ENCODE measurements at regions not wholly inside any gene's neighbourhood (a gene's known extent, or its start where the extent isn't known, plus 50 kb on each side); places are given as distances from the start of the nearest gene placed in this dataset.

DNA sequence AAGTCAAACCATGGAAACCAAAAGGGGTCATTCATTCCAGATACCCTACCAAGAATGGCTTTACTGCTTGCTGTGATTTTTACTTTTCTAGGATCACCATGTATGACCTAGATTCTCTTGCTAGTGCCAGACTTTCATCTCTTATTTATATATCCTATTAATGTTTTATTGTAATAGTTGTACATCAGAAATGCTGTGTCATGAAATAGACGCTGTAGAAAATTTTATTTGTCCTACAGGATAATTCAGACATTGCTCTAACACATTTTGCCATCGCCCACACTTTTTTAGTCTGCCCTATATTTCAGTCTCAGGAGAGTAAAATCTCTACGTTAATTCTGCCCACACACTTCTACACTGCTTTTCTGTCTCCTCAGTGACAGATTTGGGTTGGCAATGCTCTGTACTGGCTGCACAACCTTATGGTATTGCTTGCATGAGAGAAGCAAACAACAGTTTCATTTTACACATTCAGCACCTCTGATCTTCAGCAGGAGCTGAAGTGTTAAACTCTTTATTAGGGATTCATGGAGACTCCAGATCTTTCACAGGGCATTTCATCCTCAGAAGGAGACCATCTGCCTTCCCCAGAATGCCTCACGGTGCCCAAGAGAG, 871.8 kb upstream of the CHAC2 start:
- no peaks in the 10 kb centered on the region for H3K4me1 Mint-ChIP-seq
- no peak overlapping the region for H3K27ac Mint-ChIP-seq
- H3K36me3 Mint-ChIP-seq, result no peaks in the 10 kb centered on the region
- H3K27me3 Mint-ChIP-seq, result no peaks in the 10 kb centered on the region
- H3K9me3 Mint-ChIP-seq, result peaks cover 7 to 20% (median 15%) of the 10 kb centered on the region in 3 donors
- no peak overlapping the region for H3K4me3 Mint-ChIP-seq

DNA sequence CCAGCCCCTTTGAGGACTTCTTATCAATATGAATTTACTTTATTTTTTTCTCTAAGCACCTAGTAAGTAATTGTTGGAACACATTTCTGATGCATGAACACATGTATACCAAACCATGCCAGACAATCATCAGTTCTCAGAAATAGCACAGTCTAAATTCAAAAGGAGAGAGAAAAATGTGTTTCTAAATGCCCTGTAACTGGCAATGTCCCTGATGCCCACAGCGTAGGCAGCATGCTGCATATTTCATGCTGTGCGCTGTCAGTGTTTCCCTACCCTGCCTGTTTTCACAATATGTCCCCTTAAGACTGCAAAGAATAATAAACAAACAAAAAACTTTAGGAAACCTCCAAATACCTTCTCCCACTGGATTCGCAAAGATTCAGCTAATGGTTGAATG, 881.0 kb upstream of the CHAC2 start:
- Mint-ChIP-seq H3K9me3 (peaks cover 0 to 4% (median 4%) of the 10 kb centered on the region in 3 donors), H3K27me3 (no peaks in the 10 kb centered on the region), H3K36me3 (no peaks in the 10 kb centered on the region)

GRCh38 chr2:52884761-52885352, 882.7 kb upstream of the CHAC2 start:
- Mint-ChIP-seq H3K4me3 (no peak overlapping the region), H3K4me1 (no peaks in the 10 kb centered on the region), H3K36me3 (no peaks in the 10 kb centered on the region), H3K27me3 (no peaks in the 10 kb centered on the region), H3K27ac (no peak overlapping the region), H3K9me3 (peaks cover 0 to 4% (median 0%) of the 10 kb centered on the region in 3 donors)

More for the DNA sequence above, 881.0 kb upstream of the CHAC2 start:
- no peak overlapping the region for H3K27ac Mint-ChIP-seq
- H3K4me3 Mint-ChIP-seq, result no peak overlapping the region
- no peaks in the 10 kb centered on the region for H3K4me1 Mint-ChIP-seq

DNA sequence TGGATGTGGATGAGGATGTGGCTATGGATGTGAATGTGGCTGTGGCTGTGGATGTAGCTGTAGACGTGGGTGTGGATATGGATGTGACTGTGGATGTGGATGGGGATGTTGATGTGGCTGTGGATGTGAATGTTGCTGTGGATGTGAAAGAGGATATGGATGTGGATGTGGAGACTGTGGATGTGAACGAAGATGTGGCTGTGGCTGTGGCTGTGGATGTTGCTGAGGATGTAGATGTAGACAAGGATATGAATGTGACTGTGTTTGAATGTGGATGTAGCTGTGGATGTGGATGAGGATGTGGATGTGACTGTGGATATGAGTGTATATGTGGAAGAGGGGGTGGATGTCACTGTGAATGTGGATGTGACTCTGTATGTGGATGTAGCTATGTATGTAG, 884.6 kb upstream of the CHAC2 start:
- no peaks in the 10 kb centered on the region for H3K4me1 Mint-ChIP-seq
- peaks cover 0 to 4% (median 0%) of the 10 kb centered on the region in 3 donors for H3K9me3 Mint-ChIP-seq
- no peak overlapping the region for H3K27ac Mint-ChIP-seq
- no peaks in the 10 kb centered on the region for H3K36me3 Mint-ChIP-seq
- H3K4me3 Mint-ChIP-seq, result no peak overlapping the region
- H3K27me3 Mint-ChIP-seq, result no peaks in the 10 kb centered on the region

- H3K36me3 Mint-ChIP-seq, result no peaks in the 10 kb centered on the region
- H3K27ac Mint-ChIP-seq, result no peak overlapping the region
- no peaks in the 10 kb centered on the region for H3K4me1 Mint-ChIP-seq
- H3K9me3 Mint-ChIP-seq, result peaks cover 0 to 2% (median 0%) of the 10 kb centered on the region in 3 donors
- no peaks in the 10 kb centered on the region for H3K27me3 Mint-ChIP-seq
- no peak overlapping the region for H3K4me3 Mint-ChIP-seq
Measured at GRCh38 chr2:52881606-52882005, 886.0 kb upstream of the CHAC2 start.

DNA sequence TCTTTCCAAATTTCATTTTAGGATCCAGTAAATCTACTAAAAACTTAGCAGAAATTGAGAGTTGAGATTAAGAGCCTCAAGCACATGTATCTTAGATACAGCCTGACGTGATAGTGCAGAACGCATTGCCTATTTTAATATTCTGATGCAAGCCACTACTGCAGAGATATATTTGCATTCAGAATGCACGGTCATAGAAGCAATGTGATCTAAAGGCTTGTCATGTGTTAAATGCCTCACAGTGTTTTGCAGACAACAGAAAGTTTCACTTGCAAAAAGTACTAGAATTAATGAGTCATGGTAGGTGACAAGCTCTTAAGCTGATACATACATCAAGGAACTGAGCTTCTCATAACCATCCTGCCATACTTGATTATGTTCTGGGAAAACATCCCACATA, 886.7 kb upstream of the CHAC2 start:
- no peaks in the 10 kb centered on the region for H3K27me3 Mint-ChIP-seq
- no peaks in the 10 kb centered on the region for H3K4me1 Mint-ChIP-seq
- H3K9me3 Mint-ChIP-seq, result peaks cover 0 to 4% (median 0%) of the 10 kb centered on the region in 3 donors
- H3K4me3 Mint-ChIP-seq, result no peak overlapping the region
- no peak overlapping the region for H3K27ac Mint-ChIP-seq
- no peaks in the 10 kb centered on the region for H3K36me3 Mint-ChIP-seq

- Mint-ChIP-seq H3K9me3 (peaks cover 0 to 4% (median 0%) of the 10 kb centered on the region in 3 donors), H3K4me3 (no peak overlapping the region), H3K27me3 (no peaks in the 10 kb centered on the region), H3K27ac (no peak overlapping the region), H3K4me1 (no peaks in the 10 kb centered on the region), H3K36me3 (no peaks in the 10 kb centered on the region)
Measured at GRCh38 chr2:52879561-52879960, 888.0 kb upstream of the CHAC2 start.

DNA sequence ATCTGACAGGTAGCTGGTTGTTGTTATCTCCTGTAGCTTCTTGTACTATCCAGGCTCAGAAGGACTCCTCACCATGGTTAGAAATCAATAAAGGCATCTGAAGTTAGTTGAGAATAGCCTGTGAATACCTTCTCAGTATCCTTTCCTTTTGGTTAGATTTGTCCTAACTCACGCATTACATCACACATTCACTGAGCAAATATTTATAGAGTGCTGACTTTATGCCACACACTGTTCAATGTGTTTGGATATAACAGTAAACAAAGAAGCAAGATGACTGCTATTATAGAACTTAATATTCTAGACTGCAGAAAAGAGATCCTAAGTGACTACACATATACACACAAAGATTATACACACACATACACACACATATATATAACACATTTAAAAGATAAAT, 889.9 kb upstream of the CHAC2 start:
- H3K4me1 Mint-ChIP-seq, result no peaks in the 10 kb centered on the region
- H3K4me3 Mint-ChIP-seq, result no peak overlapping the region
- no peaks in the 10 kb centered on the region for H3K36me3 Mint-ChIP-seq
- no peak overlapping the region for H3K27ac Mint-ChIP-seq
- H3K27me3 Mint-ChIP-seq, result no peaks in the 10 kb centered on the region
- peaks cover 0 to 4% (median 0%) of the 10 kb centered on the region in 3 donors for H3K9me3 Mint-ChIP-seq

DNA sequence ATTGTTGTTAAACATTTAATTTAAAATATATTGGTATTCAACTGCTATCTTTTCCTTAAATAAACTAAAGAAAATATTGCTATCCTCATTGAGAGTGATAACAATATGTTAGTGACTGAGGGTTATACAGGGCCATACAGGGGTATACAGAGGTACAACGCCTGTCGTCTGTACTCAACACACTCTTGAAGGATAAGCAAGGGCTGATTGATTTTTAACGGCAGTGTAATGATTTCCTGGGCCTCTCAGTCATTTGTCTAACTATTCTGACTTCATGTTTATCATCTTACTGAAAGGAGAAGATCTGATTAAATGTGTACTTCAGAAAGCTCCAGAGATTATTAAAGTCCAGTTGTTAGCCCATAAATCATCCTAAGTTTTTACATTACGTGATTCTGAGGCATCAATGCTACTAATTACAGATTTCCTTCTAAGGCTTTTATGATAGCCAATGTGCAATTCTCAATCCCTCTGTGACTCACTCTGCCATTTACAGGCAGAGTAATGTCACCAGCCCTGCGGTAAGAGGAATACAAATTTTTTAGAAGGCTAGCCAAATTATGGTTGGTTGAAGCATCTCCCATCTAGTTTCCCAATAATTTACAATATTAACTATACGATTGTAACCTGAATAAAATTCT, 893.0 kb upstream of the CHAC2 start:
- H3K4me1 Mint-ChIP-seq, result no peaks in the 10 kb centered on the region
- H3K4me3 Mint-ChIP-seq, result no peak overlapping the region
- H3K9me3 Mint-ChIP-seq, result peaks cover 0 to 4% (median 0%) of the 10 kb centered on the region in 3 donors
- no peak overlapping the region for H3K27ac Mint-ChIP-seq
- H3K36me3 Mint-ChIP-seq, result no peaks in the 10 kb centered on the region
- H3K27me3 Mint-ChIP-seq, result peaks cover 1% of the 10 kb centered on the region

DNA sequence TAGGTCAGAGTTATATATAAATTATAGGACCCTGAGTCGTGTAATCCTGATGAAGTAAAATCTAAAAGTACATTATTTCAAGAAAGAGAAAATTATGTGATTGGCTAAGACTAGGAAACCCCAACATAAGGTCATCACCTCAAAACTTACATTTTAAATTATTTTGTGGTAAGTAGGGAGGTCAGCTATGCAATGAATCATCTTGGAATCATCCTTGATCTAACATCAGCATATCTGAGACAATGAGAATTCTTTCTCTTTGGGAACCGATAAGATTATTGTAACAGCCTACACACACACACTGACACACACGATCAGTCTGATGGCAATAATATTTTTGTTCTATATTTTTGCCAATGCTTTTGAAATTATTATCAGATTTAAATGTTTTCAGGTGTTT, 904.8 kb upstream of the CHAC2 start:
- H3K4me1 Mint-ChIP-seq, result no peaks in the 10 kb centered on the region

GRCh38 chr2:52861596-52861995, 906.0 kb upstream of the CHAC2 start:
- no peaks in the 10 kb centered on the region for H3K27me3 Mint-ChIP-seq
- H3K27ac Mint-ChIP-seq, result no peak overlapping the region
- H3K9me3 Mint-ChIP-seq, result peaks cover 0 to 3% (median 1%) of the 10 kb centered on the region in 3 donors
- no peak overlapping the region for H3K4me3 Mint-ChIP-seq
- no peaks in the 10 kb centered on the region for H3K4me1 Mint-ChIP-seq
- H3K36me3 Mint-ChIP-seq, result no peaks in the 10 kb centered on the region

More for the DNA sequence above, 904.8 kb upstream of the CHAC2 start:
- peaks cover 0 to 3% (median 1%) of the 10 kb centered on the region in 3 donors for H3K9me3 Mint-ChIP-seq
- no peak overlapping the region for H3K4me3 Mint-ChIP-seq
- H3K27ac Mint-ChIP-seq, result no peak overlapping the region
- no peaks in the 10 kb centered on the region for H3K36me3 Mint-ChIP-seq
- no peaks in the 10 kb centered on the region for H3K27me3 Mint-ChIP-seq

- Mint-ChIP-seq H3K27ac (no peak overlapping the region), H3K4me1 (no peaks in the 10 kb centered on the region), H3K4me3 (no peak overlapping the region), H3K27me3 (no peaks in the 10 kb centered on the region), H3K36me3 (no peaks in the 10 kb centered on the region), H3K9me3 (peaks cover 1 to 7% (median 1%) of the 10 kb centered on the region in 3 donors)
Measured at GRCh38 chr2:52859065-52859464, 908.5 kb upstream of the CHAC2 start.

- H3K4me3 Mint-ChIP-seq, result no peak overlapping the region
- no peaks in the 10 kb centered on the region for H3K4me1 Mint-ChIP-seq
- no peak overlapping the region for H3K27ac Mint-ChIP-seq
- H3K27me3 Mint-ChIP-seq, result no peaks in the 10 kb centered on the region
- no peaks in the 10 kb centered on the region for H3K36me3 Mint-ChIP-seq
- peaks cover 1 to 7% (median 3%) of the 10 kb centered on the region in 3 donors for H3K9me3 Mint-ChIP-seq
Measured at GRCh38 chr2:52857722-52858121, 909.9 kb upstream of the CHAC2 start.

GRCh38 chr2:52852006-52852405, 915.6 kb upstream of the CHAC2 start:
- no peak overlapping the region for H3K4me3 Mint-ChIP-seq
- peaks cover 3 to 19% (median 15%) of the 10 kb centered on the region in 3 donors for H3K9me3 Mint-ChIP-seq
- no peak overlapping the region for H3K27ac Mint-ChIP-seq
- H3K4me1 Mint-ChIP-seq, result peaks cover 0 to 2% (median 0%) of the 10 kb centered on the region in 3 donors
- H3K27me3 Mint-ChIP-seq, result no peaks in the 10 kb centered on the region
- H3K36me3 Mint-ChIP-seq, result peaks cover 2% of the 10 kb centered on the region

GRCh38 chr2:52844701-52845423, 922.7 kb upstream of the CHAC2 start:
- peaks cover 7 to 10% (median 7%) of the 10 kb centered on the region in 3 donors for H3K9me3 Mint-ChIP-seq
- no peak overlapping the region for H3K27ac Mint-ChIP-seq
- H3K4me1 Mint-ChIP-seq, result no peaks in the 10 kb centered on the region
- H3K36me3 Mint-ChIP-seq, result no peaks in the 10 kb centered on the region
- no peak overlapping the region for H3K4me3 Mint-ChIP-seq
- H3K27me3 Mint-ChIP-seq, result no peaks in the 10 kb centered on the region

Data from IgD-negative memory B cell (primary cell).